Neutrophil (primary cell): ENCODE measurements at regions not wholly inside any gene's neighbourhood (a gene's known extent, or its start where the extent isn't known, plus 50 kb on each side); places are given as distances from the start of the nearest gene placed in this dataset.

ENCODE experiments used
- H3K27ac ChIP-seq: fragments of 200-600 bp; sonication (generic); 2 replicates; pipeline ENCODE4 v1.5.1; 2016; ENCODE audit warnings: mild to moderate bottlenecking, moderate library complexity
- H3K27me3 ChIP-seq: fragments of 200-600 bp; sonication (generic); 2 replicates; pipeline ENCODE4 v1.6.0; 2016; ENCODE audit warnings: mild to moderate bottlenecking
- H3K36me3 ChIP-seq: fragments of 200-600 bp; sonication (generic); 2 replicates; pipeline ENCODE4 v1.5.1; 2017
- H3K4me1 ChIP-seq, 2 experiments: fragments of 200-600 bp in 1 of 2; sonication (generic) in 1 of 2; 1 replicate in 1 of 2; 2 replicates in 1 of 2; pipeline versions ENCODE4 v1.5.1 to v1.6.1; 2013 to 2016; ENCODE audit warnings: low read depth in 1 of 2, low read length in 1 of 2, mild to moderate bottlenecking in 1 of 2, moderate library complexity in 1 of 2; ENCODE audit not compliant: control insufficient read depth in 1 of 2, insufficient read depth in 1 of 2
- H3K4me3 ChIP-seq, 2 experiments: fragments of 200-600 bp in 1 of 2; sonication (generic) in 1 of 2; 1 replicate in 1 of 2; 2 replicates in 1 of 2; pipeline ENCODE4 v1.5.1; 2013 to 2016; ENCODE audit warnings: low read depth in 1 of 2, low read length in 1 of 2, mild to moderate bottlenecking in 1 of 2, moderate library complexity in 1 of 2
- H3K9me3 ChIP-seq: fragments of 200-600 bp; sonication (generic); 2 replicates; pipeline ENCODE4 v1.5.1; 2016
- CTCF ChIP-seq: fragments of 200-600 bp; sonication (generic); IDR thresholded peaks from 2 replicates; pipeline ENCODE4 v1.5.1; 2016; ENCODE audit warnings: antibody characterized with exemption

DNA sequence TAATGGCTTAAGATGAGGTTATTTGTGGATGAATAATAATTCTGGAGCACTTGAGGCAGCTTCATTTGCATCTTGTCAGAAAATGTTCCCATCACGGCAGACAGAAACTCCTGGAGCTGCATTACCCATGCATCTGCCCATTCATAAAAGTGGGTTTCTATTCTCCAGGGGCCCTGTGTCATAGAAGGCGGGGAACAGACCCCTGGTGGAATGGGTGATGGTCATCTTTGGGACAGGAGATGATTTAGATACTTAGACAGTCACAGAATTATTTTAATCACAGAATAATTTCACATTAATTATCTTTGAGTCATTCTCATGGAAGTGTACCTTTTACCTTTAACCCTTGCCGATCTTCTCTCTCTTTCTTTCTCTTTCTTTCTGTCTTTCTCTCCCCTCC lies 980.7 kb upstream of the TMEM132C start:
- H3K4me3 ChIP-seq: no peak overlapping the region
- H3K9me3 ChIP-seq: no peaks in the 10 kb centered on the region
- H3K4me1 ChIP-seq: no peaks in the 10 kb centered on the region
- H3K36me3 ChIP-seq: no peaks in the 10 kb centered on the region
- H3K27ac ChIP-seq: no peak overlapping the region
- H3K27me3 ChIP-seq: no peaks in the 10 kb centered on the region
- TF ChIP-seq CTCF: no peak

- H3K9me3 ChIP-seq: no peaks in the 10 kb centered on the region
- H3K27me3 ChIP-seq: no peaks in the 10 kb centered on the region
- H3K27ac ChIP-seq: no peak overlapping the region
- no peak overlapping the region for H3K4me3 ChIP-seq
- no peaks in the 10 kb centered on the region for H3K4me1 ChIP-seq
- no peak for TF ChIP-seq CTCF
- H3K36me3 ChIP-seq: no peaks in the 10 kb centered on the region
Measured at GRCh38 chr12:127287256-127287655, 979.7 kb upstream of the TMEM132C start.

GRCh38 chr12:127290251-127290650 lies 976.7 kb upstream of the TMEM132C start:
- no peaks in the 10 kb centered on the region for H3K4me1 ChIP-seq
- H3K4me3 ChIP-seq: no peak overlapping the region
- no peaks in the 10 kb centered on the region for H3K9me3 ChIP-seq
- no peak overlapping the region for H3K27ac ChIP-seq
- H3K36me3 ChIP-seq: no peaks in the 10 kb centered on the region
- no peaks in the 10 kb centered on the region for H3K27me3 ChIP-seq
- no peak for TF ChIP-seq CTCF

DNA sequence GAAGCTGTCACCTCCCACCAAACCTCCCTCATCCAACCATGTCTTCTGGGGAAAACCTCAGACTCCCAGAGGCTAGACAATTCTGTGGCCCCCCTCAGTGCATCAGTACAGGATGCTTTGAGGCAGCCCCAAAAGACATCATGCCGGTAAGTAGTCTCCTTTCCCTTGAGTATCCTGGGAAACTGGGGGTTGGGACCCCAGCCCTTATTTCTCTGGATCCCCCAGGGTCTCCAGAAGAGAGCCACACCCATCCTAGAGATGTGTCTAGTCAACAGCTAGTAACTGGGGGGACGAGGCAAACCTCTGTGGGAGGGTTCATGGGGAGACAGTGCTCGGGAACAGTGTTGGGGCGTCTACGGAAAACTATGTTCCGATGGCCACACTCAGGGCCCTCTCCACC lies 974.2 kb upstream of the TMEM132C start:
- Histone ChIP-seq H3K36me3 (no peaks in the 10 kb centered on the region), H3K4me1 (no peaks in the 10 kb centered on the region), H3K27ac (no peak overlapping the region), H3K4me3 (no peak overlapping the region), H3K9me3 (no peaks in the 10 kb centered on the region), H3K27me3 (no peaks in the 10 kb centered on the region)
- no peak for TF ChIP-seq CTCF

- no peak overlapping the region for H3K27ac ChIP-seq
- TF ChIP-seq CTCF: no peak
- no peak overlapping the region for H3K4me3 ChIP-seq
- no peaks in the 10 kb centered on the region for H3K36me3 ChIP-seq
- no peaks in the 10 kb centered on the region for H3K27me3 ChIP-seq
- no peaks in the 10 kb centered on the region for H3K9me3 ChIP-seq
- no peaks in the 10 kb centered on the region for H3K4me1 ChIP-seq
Measured at GRCh38 chr12:127293507-127294310, 973.3 kb upstream of the TMEM132C start.
